ENCODE measurements at regions not wholly inside any gene's neighbourhood (a gene's known extent, or its start where the extent isn't known, plus 50 kb on each side); places are given as distances from the start of the nearest gene placed in this dataset.
"Not testable (repeated sequence)": the region's sequence is repeated elsewhere in the genome, so short reads cannot be mapped to it uniquely, and the experiment has no call there.

DNA sequence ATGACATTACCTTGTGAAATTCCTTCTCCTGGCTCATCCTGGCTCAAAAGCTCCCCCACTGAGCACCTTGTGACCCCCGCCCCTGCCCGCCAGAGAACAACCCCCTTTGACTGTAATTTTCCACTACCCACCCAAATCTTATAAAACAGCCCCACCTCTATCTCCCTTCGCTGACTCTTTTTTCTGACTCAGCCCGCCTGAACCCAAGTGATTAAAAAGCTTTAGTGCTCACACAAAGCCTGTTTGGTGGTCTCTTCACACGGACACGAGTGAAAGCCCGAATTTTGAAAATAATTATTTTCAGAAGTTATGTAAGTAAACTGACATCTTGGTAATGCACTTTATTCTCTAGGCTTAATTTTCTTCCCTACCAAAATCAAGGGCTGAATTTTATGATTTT, 1305.9 kb upstream of the NRXN1 start:
- H3K36me3 Mint-ChIP-seq; POLR2A ChIA-PET; H3K4me1 ChIP-seq (ENCODE audit: control insufficient read depth in 1 of 2, extremely low read depth in 1 of 2, insufficient read depth in 2 of 2, low read length in 2 of 2); H3K27ac Mint-ChIP-seq; H3K36me3 ChIP-seq (ENCODE audit: control insufficient read depth in 2 of 2, extremely low read depth in 1 of 2, insufficient read depth in 1 of 2, low read length in 1 of 2); H3K4me3 ChIP-seq (ENCODE audit: control insufficient read depth in 1 of 2, extremely low read depth in 1 of 2, low read length in 1 of 2); DNase-seq; H3K27ac ChIP-seq (ENCODE audit: low read length); H3K4me3 Mint-ChIP-seq; H3K27me3 Mint-ChIP-seq; ATAC-seq (replicated peaks in 1 of 4); H3K9me3 ChIP-seq; H3K4me1 Mint-ChIP-seq; CTCF ChIA-PET; H3K27me3 ChIP-seq (replicated peaks in 1 of 2; ENCODE audit: control insufficient read depth in 2 of 2, extremely low read depth in 1 of 2, insufficient read depth in 2 of 2, low read length in 1 of 2): not testable (repeated sequence)
- 50% methylated on average over 1 of the region's 7 CpGs for WGBS (ENCODE audit: insufficient coverage)
- peaks cover 0 to 13% (median 10%) of the 10 kb centered on the region in 3 donors for H3K9me3 Mint-ChIP-seq

DNA sequence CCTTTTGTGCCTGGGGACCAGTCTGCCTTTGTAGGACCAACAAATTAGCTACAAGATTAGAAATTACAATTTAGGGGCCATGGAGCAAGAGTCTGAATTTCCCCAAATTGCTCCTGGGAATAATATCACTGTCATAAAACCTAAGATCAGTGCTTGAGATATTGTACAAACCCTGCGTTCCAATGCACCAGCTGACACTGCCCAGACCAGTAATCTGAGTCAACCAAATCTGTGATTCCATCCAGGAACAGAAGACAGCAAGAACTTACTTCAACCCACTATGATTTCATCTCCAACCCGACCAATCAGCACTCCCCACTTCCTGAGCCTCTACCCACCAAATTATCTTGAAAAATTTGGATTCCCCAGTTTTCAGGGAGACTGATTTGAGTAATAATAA, 1305.0 kb upstream of the NRXN1 start:
- Mint-ChIP-seq H3K27me3 (no peaks in the 10 kb centered on the region), H3K4me1 (no peaks in the 10 kb centered on the region), H3K36me3 (no peaks in the 10 kb centered on the region), H3K4me3 (no peak overlapping the region), H3K27ac (no peak overlapping the region), H3K9me3 (peaks cover 0 to 11% (median 2%) of the 10 kb centered on the region in 3 donors)
- WGBS (ENCODE audit: insufficient coverage), result no CpG with 5 or more reads among the region's 2 CpGs
- Histone ChIP-seq H3K27ac (ENCODE audit: low read length) (no peak overlapping the region), H3K9me3 (no peaks in the 10 kb centered on the region), H3K27me3 (replicated peaks in 1 of 2; ENCODE audit: control insufficient read depth in 2 of 2, extremely low read depth in 1 of 2, insufficient read depth in 2 of 2, low read length in 1 of 2) (no peaks in the 10 kb centered on the region), H3K4me1 (ENCODE audit: control insufficient read depth in 1 of 2, extremely low read depth in 1 of 2, insufficient read depth in 2 of 2, low read length in 2 of 2) (no peaks in the 10 kb centered on the region), H3K4me3 (ENCODE audit: control insufficient read depth in 1 of 2, extremely low read depth in 1 of 2, low read length in 1 of 2) (no peak overlapping the region), H3K36me3 (ENCODE audit: control insufficient read depth in 2 of 2, extremely low read depth in 1 of 2, insufficient read depth in 1 of 2, low read length in 1 of 2) (no peaks in the 10 kb centered on the region)
- no peak for ATAC-seq (replicated peaks in 1 of 4)
- POLR2A ChIA-PET, result no interaction called here
- no peak for DNase-seq
- CTCF ChIA-PET, result no interaction called here

DNA sequence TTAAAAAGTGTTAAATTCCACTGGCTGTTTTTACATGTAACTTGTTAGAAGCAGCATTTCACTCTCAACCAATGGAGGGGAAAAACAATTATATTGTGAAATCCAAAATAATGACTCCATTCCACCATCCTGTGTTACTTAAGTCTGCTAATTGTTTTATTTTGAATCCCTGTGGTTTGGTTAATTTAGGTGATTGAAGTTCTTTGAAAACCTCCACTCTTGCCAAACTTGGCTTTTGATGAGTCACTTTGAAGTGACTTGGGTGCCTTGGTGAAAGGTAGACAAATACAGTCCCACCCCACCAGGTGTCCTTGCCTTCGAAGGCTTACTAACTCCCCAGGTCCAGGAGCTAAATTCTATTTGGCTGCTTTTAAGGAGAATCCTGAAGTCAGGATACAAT, 1303.8 kb upstream of the NRXN1 start:
- WGBS (ENCODE audit: insufficient coverage), result no CpG with 5 or more reads among the region's 1 CpG
- POLR2A ChIA-PET, result no interaction called here
- H3K4me3 ChIP-seq (ENCODE audit: control insufficient read depth in 1 of 2, extremely low read depth in 1 of 2, low read length in 1 of 2), result no peak overlapping the region
- H3K27ac Mint-ChIP-seq, result no peak overlapping the region
- no peak overlapping the region for H3K27ac ChIP-seq (ENCODE audit: low read length)
- DNase-seq (no peak), ATAC-seq (replicated peaks in 1 of 4) (no peak)
- no peaks in the 10 kb centered on the region for H3K9me3 ChIP-seq
- H3K36me3 ChIP-seq (ENCODE audit: control insufficient read depth in 2 of 2, extremely low read depth in 1 of 2, insufficient read depth in 1 of 2, low read length in 1 of 2), result no peaks in the 10 kb centered on the region
- no peaks in the 10 kb centered on the region for H3K4me1 ChIP-seq (ENCODE audit: control insufficient read depth in 1 of 2, extremely low read depth in 1 of 2, insufficient read depth in 2 of 2, low read length in 2 of 2)
- H3K36me3 Mint-ChIP-seq, result no peaks in the 10 kb centered on the region
- no peaks in the 10 kb centered on the region for H3K27me3 ChIP-seq (replicated peaks in 1 of 2; ENCODE audit: control insufficient read depth in 2 of 2, extremely low read depth in 1 of 2, insufficient read depth in 2 of 2, low read length in 1 of 2)
- H3K4me1 Mint-ChIP-seq, result no peaks in the 10 kb centered on the region
- H3K9me3 Mint-ChIP-seq, result peaks cover 0 to 11% (median 0%) of the 10 kb centered on the region in 3 donors
- H3K27me3 Mint-ChIP-seq, result no peaks in the 10 kb centered on the region
- no peak overlapping the region for H3K4me3 Mint-ChIP-seq
- CTCF ChIA-PET, result no interaction called here

DNA sequence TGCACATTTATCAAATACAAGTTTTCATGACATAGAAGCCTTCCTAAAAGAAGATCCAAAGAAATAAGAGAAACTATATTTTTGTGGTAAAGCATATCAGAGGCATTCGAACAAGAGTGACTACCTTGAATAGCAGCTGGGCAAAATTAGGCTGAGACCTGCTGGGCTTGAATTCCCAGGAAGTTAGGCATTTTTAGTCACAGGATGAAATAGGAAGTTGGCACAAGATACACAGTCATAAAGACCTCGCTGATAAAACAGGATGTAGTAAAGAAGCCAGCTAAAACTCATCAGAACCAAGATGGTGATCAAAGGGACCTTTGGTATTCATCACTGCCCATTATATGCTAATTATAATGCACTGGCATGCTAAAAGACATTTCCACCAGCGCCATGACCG, 1302.3 kb upstream of the NRXN1 start:
- Mint-ChIP-seq H3K4me1 (no peaks in the 10 kb centered on the region), H3K27me3 (no peaks in the 10 kb centered on the region), H3K9me3 (peaks cover 0 to 11% (median 2%) of the 10 kb centered on the region in 3 donors), H3K27ac (no peak overlapping the region), H3K36me3 (no peaks in the 10 kb centered on the region), H3K4me3 (no peak overlapping the region)
- ATAC-seq (replicated peaks in 1 of 4) (no peak), DNase-seq (no peak)
- ChIA-PET POLR2A (no interaction called here), CTCF (no interaction called here)
- Histone ChIP-seq H3K36me3 (ENCODE audit: control insufficient read depth in 2 of 2, extremely low read depth in 1 of 2, insufficient read depth in 1 of 2, low read length in 1 of 2) (no peaks in the 10 kb centered on the region), H3K4me3 (ENCODE audit: control insufficient read depth in 1 of 2, extremely low read depth in 1 of 2, low read length in 1 of 2) (no peak overlapping the region), H3K27ac (ENCODE audit: low read length) (no peak overlapping the region), H3K9me3 (no peaks in the 10 kb centered on the region), H3K27me3 (replicated peaks in 1 of 2; ENCODE audit: control insufficient read depth in 2 of 2, extremely low read depth in 1 of 2, insufficient read depth in 2 of 2, low read length in 1 of 2) (no peaks in the 10 kb centered on the region), H3K4me1 (ENCODE audit: control insufficient read depth in 1 of 2, extremely low read depth in 1 of 2, insufficient read depth in 2 of 2, low read length in 2 of 2) (no peaks in the 10 kb centered on the region)
- WGBS (ENCODE audit: insufficient coverage), result 58% methylated on average over 2 of the region's 4 CpGs

GRCh38 chr2:52327641-52328040, 1295.7 kb upstream of the NRXN1 start:
- H3K27me3 ChIP-seq (replicated peaks in 1 of 2; ENCODE audit: control insufficient read depth in 2 of 2, extremely low read depth in 1 of 2, insufficient read depth in 2 of 2, low read length in 1 of 2), result no peaks in the 10 kb centered on the region
- Mint-ChIP-seq H3K27ac (no peak overlapping the region), H3K27me3 (no peaks in the 10 kb centered on the region), H3K36me3 (no peaks in the 10 kb centered on the region), H3K4me3 (no peak overlapping the region), H3K4me1 (no peaks in the 10 kb centered on the region), H3K9me3 (peaks cover 11 to 20% (median 13%) of the 10 kb centered on the region in 3 donors)
- DNase-seq (no peak), ATAC-seq (replicated peaks in 1 of 4) (no peak)
- no CpG with 5 or more reads among the region's 2 CpGs for WGBS (ENCODE audit: insufficient coverage)
- H3K4me1 ChIP-seq (ENCODE audit: control insufficient read depth in 1 of 2, extremely low read depth in 1 of 2, insufficient read depth in 2 of 2, low read length in 2 of 2), result no peaks in the 10 kb centered on the region
- no peak overlapping the region for H3K4me3 ChIP-seq (ENCODE audit: control insufficient read depth in 1 of 2, extremely low read depth in 1 of 2, low read length in 1 of 2)
- POLR2A ChIA-PET, result no interaction called here
- H3K36me3 ChIP-seq (ENCODE audit: control insufficient read depth in 2 of 2, extremely low read depth in 1 of 2, insufficient read depth in 1 of 2, low read length in 1 of 2), result no peaks in the 10 kb centered on the region
- no peaks in the 10 kb centered on the region for H3K9me3 ChIP-seq
- H3K27ac ChIP-seq (ENCODE audit: low read length), result no peak overlapping the region
- CTCF ChIA-PET, result no interaction called here

DNA sequence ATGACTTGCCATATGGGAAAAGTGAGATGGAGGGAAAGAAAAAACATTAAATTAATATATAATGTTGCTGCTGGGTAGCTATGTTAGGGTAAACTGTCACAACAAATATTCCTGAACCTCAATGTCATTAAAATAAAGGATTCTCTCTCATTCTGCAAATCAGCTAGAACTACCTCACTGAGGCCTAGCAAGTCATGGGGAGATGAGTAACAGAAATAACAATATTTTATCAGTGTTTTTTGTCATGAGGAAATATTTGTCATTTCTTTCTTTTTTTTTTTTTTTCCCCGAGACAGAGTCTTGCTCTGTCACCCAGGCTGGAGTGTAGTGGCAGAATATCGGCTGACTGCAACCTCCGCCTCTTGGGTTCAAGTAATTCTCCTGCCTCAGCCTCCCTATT, 1282.3 kb upstream of the NRXN1 start:
- Mint-ChIP-seq H3K4me1 (no peaks in the 10 kb centered on the region), H3K36me3 (no peaks in the 10 kb centered on the region), H3K27me3 (no peaks in the 10 kb centered on the region), H3K27ac (no peak overlapping the region), H3K4me3 (no peak overlapping the region), H3K9me3 (peaks cover 3 to 13% (median 3%) of the 10 kb centered on the region in 3 donors)
- no peaks in the 10 kb centered on the region for H3K9me3 ChIP-seq
- H3K27me3 ChIP-seq (replicated peaks in 1 of 2; ENCODE audit: control insufficient read depth in 2 of 2, extremely low read depth in 1 of 2, insufficient read depth in 2 of 2, low read length in 1 of 2), result no peaks in the 10 kb centered on the region
- no peak overlapping the region for H3K27ac ChIP-seq (ENCODE audit: low read length)
- POLR2A ChIA-PET, result no interaction called here
- no peak for DNase-seq
- H3K36me3 ChIP-seq (ENCODE audit: control insufficient read depth in 2 of 2, extremely low read depth in 1 of 2, insufficient read depth in 1 of 2, low read length in 1 of 2), result no peaks in the 10 kb centered on the region
- no peaks in the 10 kb centered on the region for H3K4me1 ChIP-seq (ENCODE audit: control insufficient read depth in 1 of 2, extremely low read depth in 1 of 2, insufficient read depth in 2 of 2, low read length in 2 of 2)
- CTCF ChIA-PET, result no interaction called here
- H3K4me3 ChIP-seq (ENCODE audit: control insufficient read depth in 1 of 2, extremely low read depth in 1 of 2, low read length in 1 of 2), result no peak overlapping the region
- WGBS (ENCODE audit: insufficient coverage), result no CpG with 5 or more reads among the region's 3 CpGs
- no peak for ATAC-seq (replicated peaks in 1 of 4)

DNA sequence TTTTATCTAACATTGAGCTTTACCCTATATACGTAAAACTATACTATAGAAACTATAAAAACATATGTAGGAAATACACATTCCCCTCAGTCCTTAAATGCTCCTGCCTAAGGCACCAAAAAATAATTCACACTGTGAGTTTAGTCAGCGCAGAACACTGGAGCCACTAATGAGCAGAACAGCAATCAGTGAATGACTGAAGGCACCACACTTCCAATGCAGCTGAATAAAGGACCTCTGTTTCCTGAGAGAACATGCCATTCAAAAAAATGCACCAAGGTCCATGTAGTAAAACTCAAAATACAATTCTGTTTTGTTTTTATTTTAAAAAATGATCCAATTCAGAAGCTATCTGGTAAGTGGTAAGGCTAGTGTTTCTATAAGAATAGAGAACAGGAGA, 1280.6 kb upstream of the NRXN1 start:
- Histone ChIP-seq H3K27ac (ENCODE audit: low read length) (no peak overlapping the region), H3K4me1 (ENCODE audit: control insufficient read depth in 1 of 2, extremely low read depth in 1 of 2, insufficient read depth in 2 of 2, low read length in 2 of 2) (no peaks in the 10 kb centered on the region), H3K27me3 (replicated peaks in 1 of 2; ENCODE audit: control insufficient read depth in 2 of 2, extremely low read depth in 1 of 2, insufficient read depth in 2 of 2, low read length in 1 of 2) (no peaks in the 10 kb centered on the region), H3K36me3 (ENCODE audit: control insufficient read depth in 2 of 2, extremely low read depth in 1 of 2, insufficient read depth in 1 of 2, low read length in 1 of 2) (no peaks in the 10 kb centered on the region), H3K4me3 (ENCODE audit: control insufficient read depth in 1 of 2, extremely low read depth in 1 of 2, low read length in 1 of 2) (no peak overlapping the region), H3K9me3 (no peaks in the 10 kb centered on the region)
- DNase-seq (no peak), ATAC-seq (replicated peaks in 1 of 4) (no peak)
- no CpG with 5 or more reads among the region's 2 CpGs for WGBS (ENCODE audit: insufficient coverage)
- POLR2A ChIA-PET, result no interaction called here
- Mint-ChIP-seq H3K27me3 (no peaks in the 10 kb centered on the region), H3K27ac (no peak overlapping the region), H3K9me3 (peaks cover 0 to 14% (median 13%) of the 10 kb centered on the region in 3 donors), H3K4me3 (no peak overlapping the region), H3K36me3 (no peaks in the 10 kb centered on the region), H3K4me1 (no peaks in the 10 kb centered on the region)
- CTCF ChIA-PET, result no interaction called here
